Breast epithelium (tissue), 3 donors: ENCODE measurements at regions not wholly inside any gene's neighbourhood (a gene's known extent, or its start where the extent isn't known, plus 50 kb on each side); places are given as distances from the start of the nearest gene placed in this dataset.

ENCODE experiments used
- POLR2A ChIP-seq: fragments of 450-650 bp; IDR thresholded peaks from one replicate; pipeline ENCODE4 v1.6.1; 2016; ENCODE audit warnings: antibody characterized with exemption, mild to moderate bottlenecking, moderate library complexity
- POLR2AphosphoS5 ChIP-seq, 3 donors: sonication (generic); formaldehyde crosslinking; IDR thresholded peaks; one replicate each; pipeline ENCODE4 v1.6.1; 2017; ENCODE audit warnings: antibody characterized with exemption in 3 of 3
- TF ChIP-seq, protein P1 (sequence below), 3 donors: fragments of 450-650 bp; IDR thresholded peaks; one replicate each; pipeline ENCODE4 v1.5.1; 2016 to 2017; ENCODE audit warnings: antibody characterized with exemption in 3 of 3, mild to moderate bottlenecking in 3 of 3, moderate library complexity in 3 of 3

DNA sequence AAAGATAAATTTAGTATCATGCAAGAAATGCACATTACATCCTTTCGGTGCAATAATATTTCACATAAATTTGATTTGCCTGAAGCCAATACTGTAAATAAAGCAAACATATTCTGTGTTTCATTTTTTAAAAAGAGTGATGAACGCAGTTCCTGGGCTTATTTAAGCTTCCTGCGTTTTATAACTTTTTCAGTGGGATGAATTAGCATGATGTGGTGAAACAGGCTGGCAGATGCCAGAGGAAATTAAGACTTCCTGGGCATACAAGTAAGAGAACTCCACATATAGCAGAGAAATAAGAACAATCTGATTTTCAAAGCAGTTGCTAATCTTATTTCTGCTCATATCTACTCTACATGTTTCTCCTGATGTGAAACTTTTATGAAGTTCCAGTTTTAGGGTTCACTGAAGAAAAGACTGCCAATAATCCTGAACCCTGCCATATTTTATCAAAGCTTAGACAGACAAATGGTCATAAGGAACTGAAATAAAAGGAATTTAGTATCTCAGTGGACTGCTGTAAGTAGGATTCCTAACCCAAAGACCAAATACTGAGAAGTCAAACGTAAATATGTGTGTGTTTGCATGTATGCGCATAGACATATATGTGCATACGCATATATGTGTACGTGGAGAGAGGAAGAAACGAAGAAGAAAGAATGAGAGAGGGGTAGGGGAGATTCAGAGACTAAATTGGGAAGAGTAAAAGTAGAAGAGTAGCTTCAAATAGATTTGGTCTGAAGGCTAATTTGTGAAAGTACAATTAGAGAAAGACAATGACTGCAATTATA is 628.6 kb upstream of the CCDC54 start:
- TF ChIP-seq, protein P1, sequence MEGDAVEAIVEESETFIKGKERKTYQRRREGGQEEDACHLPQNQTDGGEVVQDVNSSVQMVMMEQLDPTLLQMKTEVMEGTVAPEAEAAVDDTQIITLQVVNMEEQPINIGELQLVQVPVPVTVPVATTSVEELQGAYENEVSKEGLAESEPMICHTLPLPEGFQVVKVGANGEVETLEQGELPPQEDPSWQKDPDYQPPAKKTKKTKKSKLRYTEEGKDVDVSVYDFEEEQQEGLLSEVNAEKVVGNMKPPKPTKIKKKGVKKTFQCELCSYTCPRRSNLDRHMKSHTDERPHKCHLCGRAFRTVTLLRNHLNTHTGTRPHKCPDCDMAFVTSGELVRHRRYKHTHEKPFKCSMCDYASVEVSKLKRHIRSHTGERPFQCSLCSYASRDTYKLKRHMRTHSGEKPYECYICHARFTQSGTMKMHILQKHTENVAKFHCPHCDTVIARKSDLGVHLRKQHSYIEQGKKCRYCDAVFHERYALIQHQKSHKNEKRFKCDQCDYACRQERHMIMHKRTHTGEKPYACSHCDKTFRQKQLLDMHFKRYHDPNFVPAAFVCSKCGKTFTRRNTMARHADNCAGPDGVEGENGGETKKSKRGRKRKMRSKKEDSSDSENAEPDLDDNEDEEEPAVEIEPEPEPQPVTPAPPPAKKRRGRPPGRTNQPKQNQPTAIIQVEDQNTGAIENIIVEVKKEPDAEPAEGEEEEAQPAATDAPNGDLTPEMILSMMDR (IDR thresholded peaks at IDR 0.05), result no peak
- no peak for TF ChIP-seq POLR2A
- TF ChIP-seq POLR2AphosphoS5 (IDR thresholded peaks at IDR 0.05), result no peak
